ENCODE measurements at regions not wholly inside any gene's neighbourhood (a gene's known extent, or its start where the extent isn't known, plus 50 kb on each side); places are given as distances from the start of the nearest gene placed in this dataset.

DNA sequence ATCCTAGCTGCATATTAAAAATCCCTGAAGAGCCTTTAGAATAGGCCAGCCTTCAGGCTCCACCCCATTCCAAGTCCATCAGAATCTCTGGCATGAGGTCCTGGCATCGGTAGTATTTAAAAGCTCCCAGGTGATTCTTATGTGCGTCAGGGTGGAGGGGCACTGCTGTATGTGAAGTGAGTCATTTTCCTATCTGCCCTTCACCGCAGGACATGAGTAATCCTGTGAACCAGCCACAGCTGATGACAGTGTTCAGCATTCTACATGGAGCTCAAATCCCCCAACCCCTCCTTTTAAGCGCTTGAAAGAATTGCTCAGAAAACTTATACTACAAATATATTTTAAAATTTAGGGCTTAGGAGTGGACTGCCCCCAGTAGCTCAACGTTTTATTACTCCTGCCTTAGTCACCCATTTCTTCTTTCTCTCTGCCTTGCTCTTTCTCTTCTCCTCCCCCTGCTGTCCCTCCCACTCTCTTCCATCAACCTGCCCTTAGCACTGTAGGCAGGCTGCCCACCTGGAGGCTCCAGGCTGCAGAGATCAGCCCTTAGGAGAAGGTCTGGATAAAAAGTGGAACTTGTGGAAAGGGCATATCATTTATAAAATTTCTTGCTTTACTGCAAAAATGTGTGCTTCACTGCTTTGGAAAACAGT, 73.8 kb upstream of the ZNF281 start:
- TF ChIP-seq, protein P1, sequence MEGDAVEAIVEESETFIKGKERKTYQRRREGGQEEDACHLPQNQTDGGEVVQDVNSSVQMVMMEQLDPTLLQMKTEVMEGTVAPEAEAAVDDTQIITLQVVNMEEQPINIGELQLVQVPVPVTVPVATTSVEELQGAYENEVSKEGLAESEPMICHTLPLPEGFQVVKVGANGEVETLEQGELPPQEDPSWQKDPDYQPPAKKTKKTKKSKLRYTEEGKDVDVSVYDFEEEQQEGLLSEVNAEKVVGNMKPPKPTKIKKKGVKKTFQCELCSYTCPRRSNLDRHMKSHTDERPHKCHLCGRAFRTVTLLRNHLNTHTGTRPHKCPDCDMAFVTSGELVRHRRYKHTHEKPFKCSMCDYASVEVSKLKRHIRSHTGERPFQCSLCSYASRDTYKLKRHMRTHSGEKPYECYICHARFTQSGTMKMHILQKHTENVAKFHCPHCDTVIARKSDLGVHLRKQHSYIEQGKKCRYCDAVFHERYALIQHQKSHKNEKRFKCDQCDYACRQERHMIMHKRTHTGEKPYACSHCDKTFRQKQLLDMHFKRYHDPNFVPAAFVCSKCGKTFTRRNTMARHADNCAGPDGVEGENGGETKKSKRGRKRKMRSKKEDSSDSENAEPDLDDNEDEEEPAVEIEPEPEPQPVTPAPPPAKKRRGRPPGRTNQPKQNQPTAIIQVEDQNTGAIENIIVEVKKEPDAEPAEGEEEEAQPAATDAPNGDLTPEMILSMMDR (tag by site-specific recombination; IDR thresholded peaks at IDR 0.05): no peak
- TF ChIP-seq, protein P2, sequence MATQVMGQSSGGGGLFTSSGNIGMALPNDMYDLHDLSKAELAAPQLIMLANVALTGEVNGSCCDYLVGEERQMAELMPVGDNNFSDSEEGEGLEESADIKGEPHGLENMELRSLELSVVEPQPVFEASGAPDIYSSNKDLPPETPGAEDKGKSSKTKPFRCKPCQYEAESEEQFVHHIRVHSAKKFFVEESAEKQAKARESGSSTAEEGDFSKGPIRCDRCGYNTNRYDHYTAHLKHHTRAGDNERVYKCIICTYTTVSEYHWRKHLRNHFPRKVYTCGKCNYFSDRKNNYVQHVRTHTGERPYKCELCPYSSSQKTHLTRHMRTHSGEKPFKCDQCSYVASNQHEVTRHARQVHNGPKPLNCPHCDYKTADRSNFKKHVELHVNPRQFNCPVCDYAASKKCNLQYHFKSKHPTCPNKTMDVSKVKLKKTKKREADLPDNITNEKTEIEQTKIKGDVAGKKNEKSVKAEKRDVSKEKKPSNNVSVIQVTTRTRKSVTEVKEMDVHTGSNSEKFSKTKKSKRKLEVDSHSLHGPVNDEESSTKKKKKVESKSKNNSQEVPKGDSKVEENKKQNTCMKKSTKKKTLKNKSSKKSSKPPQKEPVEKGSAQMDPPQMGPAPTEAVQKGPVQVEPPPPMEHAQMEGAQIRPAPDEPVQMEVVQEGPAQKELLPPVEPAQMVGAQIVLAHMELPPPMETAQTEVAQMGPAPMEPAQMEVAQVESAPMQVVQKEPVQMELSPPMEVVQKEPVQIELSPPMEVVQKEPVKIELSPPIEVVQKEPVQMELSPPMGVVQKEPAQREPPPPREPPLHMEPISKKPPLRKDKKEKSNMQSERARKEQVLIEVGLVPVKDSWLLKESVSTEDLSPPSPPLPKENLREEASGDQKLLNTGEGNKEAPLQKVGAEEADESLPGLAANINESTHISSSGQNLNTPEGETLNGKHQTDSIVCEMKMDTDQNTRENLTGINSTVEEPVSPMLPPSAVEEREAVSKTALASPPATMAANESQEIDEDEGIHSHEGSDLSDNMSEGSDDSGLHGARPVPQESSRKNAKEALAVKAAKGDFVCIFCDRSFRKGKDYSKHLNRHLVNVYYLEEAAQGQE (tag by site-specific recombination; IDR thresholded peaks at IDR 0.05): no peak
- TF ChIP-seq ZNF561 (tag by site-specific recombination; IDR thresholded peaks at IDR 0.05; ENCODE audit: borderline replicate concordance): no peak
- peak; percentile 69 for TF ChIP-seq ZBTB17 (tag by site-specific recombination; IDR thresholded peaks at IDR 0.05)
- TF ChIP-seq ZNF266 (tag by site-specific recombination; IDR thresholded peaks at IDR 0.05; ENCODE audit: low read depth): no peak
- no peak for TF ChIP-seq ZNF596 (tag by site-specific recombination; IDR thresholded peaks at IDR 0.05)

All from HEK293 (cell line).